ENCODE measurements at regions not wholly inside any gene's neighbourhood (a gene's known extent, or its start where the extent isn't known, plus 50 kb on each side); places are given as distances from the start of the nearest gene placed in this dataset.
"Not testable (repeated sequence)": the region's sequence is repeated elsewhere in the genome, so short reads cannot be mapped to it uniquely, and the experiment has no call there.

DNA sequence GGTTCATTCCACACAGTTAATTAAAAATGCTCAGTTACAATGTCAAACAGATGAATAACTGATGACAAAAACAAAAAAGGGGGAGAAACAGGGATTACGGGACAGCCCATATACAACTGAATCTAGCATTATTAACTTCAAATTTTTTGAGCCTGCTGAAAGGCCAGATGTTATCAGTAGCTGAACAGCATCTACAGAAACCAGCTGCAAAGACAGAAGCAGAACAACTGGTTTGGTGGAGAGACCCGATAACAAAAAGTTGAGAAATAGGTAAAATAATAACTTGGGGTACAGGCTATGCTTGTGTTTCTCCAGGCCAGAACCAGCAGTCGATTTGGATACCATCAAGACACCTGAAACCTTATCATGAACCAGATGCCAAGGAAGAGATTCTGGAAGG lies 109.8 kb downstream of the SEPTIN7 start:
- not testable (repeated sequence) for DNase-seq

DNA sequence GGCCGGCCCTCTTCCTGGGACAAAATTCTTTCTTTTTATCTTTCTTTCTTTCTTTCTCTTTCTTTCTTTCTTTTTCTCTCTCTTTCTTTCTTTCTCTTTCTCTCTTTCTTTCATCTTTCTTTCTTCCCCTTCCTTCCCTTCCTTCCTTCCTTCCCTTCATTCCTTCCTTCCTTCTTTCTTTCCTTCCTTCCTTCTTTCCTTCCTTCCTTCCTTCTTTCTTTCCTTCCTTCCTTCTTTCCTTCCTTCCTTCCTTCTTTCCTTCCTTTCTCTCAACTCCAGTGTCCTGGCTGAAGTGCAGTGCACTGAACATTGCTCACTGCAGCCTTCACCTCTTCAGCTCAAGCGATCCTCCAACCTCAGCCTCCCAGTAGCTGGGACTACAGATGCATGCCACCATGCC lies 112.5 kb downstream of the SEPTIN7 start:
- not testable (repeated sequence) for DNase-seq

GRCh38 chr7:35914214-35914613 lies 113.4 kb downstream of the SEPTIN7 start:
- not testable (repeated sequence) for DNase-seq

DNA sequence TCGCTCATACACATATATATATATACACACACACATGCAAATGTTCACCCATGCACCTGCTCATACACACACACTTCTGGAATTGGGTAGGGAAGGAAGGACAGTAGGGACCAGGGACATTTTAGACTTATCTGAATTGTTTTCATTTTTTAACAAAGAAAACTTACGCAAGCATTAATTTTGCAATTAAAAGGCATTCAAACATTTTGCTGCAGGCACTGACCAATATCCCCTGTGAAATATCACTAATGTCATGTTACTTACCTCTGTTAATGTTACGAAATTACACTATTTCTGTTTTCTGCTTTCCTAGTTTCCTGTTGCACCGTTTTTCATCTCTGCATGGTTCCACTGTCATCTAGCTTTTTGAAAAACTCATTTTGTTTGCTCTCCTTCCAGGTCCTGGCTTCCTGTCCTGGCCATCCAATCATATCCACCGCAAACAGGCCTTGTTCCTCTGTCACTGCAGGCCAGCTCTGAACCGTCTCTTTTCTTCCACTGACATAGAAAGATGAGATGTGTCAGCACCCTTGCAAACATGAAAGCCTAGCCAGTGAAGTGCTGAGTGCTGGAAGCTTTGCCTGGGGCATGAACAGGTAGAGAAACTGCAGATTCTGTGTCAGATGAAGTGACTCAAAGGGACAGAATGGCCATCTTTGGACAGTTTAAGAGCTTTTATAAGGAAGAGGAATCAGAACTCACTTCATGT lies 114.5 kb downstream of the SEPTIN7 start:
- DNase-seq: not testable (repeated sequence)

GRCh38 chr7:35918217-35918616 lies 117.4 kb downstream of the SEPTIN7 start:
- not testable (repeated sequence) for DNase-seq

DNA sequence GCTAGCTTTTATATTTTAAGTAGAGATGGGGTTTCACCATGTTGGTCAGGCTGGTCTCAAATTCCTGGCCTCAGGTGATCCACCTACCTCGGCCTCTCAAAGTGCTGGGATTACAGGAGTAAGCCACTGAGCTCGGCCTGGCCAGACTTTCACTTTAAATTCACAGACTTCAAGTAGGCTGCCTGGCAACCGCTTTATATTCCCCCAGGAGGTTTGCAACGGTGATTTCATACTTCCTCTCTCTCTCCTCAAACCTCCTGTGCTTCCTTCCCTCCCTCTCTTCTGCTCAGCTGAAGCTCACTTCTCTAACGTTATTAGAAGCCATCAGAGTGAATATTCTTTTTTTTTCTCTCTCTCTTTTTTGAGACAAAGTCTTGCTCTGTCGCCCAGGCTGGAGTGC lies 118.8 kb downstream of the SEPTIN7 start:
- not testable (repeated sequence) for DNase-seq

DNA sequence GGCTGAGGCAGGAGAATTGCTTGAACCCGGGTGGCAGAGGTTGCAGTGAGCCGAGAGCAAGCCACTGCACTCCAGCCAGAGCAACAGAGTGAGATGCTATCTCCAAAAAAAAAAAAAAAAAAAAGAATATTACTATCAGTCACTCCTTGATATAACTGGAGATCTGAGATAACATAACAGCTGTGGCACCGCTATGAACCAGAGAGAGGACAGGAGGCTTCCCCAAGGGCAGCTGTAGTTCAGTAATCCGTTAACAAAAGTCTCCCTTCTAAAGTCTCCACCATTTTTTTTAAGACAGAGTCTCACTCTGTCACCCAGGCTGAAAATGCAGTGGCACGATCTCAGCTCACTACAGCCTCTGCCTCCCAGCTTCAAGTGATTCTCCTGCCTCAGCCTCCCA lies 120.5 kb downstream of the SEPTIN7 start:
- not testable (repeated sequence) for DNase-seq

GRCh38 chr7:35924668-35925067 lies 123.8 kb downstream of the SEPTIN7 start:
- not testable (repeated sequence) for DNase-seq

DNA sequence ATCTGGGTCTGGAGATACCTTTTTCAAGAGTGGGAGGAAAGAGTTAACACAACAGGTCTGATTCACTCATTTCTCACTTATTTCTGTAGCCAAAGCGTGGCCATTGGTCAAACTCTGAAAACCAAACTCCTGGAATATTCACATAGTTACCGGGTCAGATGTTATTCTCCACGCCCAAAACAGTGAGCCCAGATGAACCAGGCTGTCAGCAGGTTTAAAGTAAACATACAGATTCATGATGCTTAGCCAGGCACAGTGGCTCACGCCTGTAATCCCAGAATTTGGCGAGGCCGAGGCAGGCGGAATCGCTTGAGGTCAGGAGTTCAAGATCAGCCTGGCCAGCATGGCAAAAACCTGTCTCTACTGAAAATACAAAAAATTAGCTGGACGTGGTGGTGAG lies 126.1 kb downstream of the SEPTIN7 start:
- DNase-seq: not testable (repeated sequence)

- DNase-seq: not testable (repeated sequence)
Observed at GRCh38 chr7:35931134-35931533, 130.3 kb downstream of the SEPTIN7 start.

GRCh38 chr7:35931551-35931950 lies 130.7 kb downstream of the SEPTIN7 start:
- not testable (repeated sequence) for DNase-seq

DNA sequence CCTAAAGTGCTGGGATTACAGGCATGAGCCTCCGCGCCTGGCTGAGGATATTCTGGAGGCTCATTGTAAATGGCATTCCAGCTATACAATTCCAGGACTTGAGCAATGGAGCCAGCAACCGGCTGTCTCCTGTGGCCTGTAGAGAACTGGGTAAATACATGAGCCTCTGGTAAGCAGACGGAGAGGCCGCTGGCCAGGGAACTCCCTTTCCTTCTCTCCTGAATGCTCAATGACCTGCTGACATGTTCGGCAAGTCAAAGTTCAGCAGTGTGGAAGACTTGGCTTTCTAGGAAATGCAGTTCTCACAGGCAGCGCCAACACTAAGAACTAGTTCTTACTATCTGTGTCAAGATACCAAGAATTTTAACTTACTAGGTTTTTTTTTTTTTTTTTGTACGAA lies 139.8 kb downstream of the SEPTIN7 start:
- not testable (repeated sequence) for DNase-seq

GRCh38 chr7:35945621-35946020 lies 144.8 kb downstream of the SEPTIN7 start:
- DNase-seq: not testable (repeated sequence)

DNA sequence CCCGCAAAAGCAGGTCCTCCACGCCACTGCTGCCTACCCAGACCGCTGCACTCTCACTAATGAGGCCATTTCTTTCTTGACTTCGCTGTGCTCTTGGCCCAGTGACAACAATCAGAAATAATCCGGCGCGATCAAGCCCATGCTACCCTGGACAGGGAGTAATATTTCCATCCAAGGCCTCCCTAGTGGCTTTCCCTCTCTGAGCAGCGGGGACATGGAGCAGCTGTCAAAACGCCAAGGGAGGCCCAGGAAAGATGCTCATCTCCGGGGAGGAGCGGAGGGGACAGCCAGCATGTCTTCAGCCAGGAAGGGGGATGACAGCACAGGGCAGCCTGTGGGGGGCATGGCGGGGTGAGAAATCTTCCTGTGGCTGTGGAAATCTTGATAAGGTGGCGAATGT lies 154.9 kb downstream of the SEPTIN7 start:
- not testable (repeated sequence) for DNase-seq

GRCh38 chr7:35956988-35957387 lies 156.1 kb downstream of the SEPTIN7 start:
- not testable (repeated sequence) for DNase-seq

- DNase-seq: not testable (repeated sequence)
Observed at GRCh38 chr7:35961260-35961659, 160.4 kb downstream of the SEPTIN7 start.

DNA sequence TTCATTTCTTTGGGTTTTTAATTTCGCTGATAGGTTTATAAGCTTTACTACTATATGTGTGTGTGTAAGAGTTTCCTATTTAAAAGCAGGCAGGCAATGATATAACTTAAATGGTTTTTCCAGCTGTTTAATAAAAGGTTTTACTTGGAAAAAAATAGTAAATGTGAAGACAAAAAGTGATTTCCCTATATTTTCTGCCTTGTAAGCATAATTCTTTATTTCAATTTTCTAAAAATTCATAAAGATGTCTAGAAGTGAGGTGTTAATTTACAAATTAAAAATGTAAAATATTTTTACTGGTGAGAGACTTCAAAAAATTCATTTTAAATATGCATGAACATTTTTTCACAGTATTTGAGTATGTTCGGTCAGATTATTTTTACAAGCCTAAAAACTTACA lies 161.8 kb downstream of the SEPTIN7 start:
- not testable (repeated sequence) for DNase-seq

DNA sequence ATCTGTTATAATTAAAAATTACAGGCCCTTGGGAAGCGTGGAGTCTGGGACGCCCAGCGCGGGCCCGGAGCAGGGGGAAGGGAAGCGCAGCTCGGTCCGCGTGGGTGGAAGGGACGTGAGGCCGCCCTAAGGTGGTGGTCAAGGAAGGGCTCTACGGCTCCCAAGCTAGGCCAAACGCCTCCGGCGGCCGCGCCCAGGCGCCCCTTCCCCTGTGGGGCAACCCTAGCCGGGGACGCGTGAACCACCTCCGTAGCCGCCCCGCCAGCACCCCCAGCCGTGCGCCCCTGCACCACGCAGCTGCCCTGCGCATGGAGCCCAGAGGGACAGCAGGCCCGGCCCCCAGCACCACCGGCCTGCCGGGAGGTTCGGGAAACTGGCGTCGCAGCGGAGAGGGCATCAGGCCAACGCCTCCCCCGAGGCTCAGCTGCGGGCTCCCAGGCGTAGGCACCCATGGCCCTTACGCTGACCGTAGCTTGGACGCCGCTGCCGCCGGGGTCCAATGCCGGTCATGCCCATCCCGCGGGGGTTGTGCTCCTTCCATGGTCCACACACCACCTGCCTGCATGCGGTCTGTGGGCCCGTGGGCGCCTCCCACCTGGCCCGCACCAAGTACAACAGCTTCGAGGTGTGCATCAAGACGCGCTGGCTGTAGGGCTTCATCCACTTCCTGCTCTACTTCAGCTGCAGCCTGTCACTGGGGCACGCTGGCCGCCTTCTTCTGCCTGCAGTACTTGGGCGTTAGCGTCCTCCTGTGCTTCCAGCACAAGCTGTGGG lies 166.7 kb downstream of the SEPTIN7 start:
- DNase-seq: no peak

DNA sequence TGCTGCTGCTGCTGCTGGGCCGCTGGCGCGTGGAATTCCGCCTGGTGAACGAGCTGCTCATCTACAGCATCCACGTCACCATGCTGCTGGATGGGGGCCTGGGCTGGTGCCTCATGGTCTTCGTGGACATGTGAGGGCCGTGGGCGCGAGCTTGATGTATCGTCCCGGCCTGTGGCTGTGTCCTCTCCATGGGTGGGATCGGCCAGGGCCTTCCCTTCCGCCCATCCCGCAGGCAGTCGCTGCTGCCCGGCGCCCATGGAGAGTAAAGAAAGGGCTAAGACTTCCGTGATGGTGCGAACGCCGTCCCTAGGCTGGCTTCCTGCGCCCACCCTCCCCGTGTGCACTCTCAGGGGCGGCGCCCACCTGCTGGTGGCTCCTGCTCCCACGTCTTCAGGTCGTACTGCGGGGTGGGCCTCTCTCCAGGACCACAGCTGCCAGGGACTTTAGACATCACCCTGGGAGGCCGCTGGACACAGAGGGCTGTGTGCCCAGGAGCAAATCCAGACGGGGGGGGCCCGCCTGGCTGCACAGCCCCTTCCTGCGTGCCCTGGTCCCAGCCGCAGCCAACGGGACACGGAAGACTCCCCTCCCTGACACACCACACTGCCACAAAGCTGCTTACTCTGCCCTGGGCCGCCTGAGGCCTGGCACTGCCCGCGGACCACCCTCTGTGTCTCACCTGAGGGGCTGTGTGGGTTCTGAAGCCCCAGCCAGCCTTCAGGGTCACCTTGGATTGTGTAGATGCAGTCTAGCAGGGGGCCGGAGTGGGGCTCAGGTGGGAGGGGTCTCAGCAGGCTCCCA lies 167.5 kb downstream of the SEPTIN7 start:
- DNase-seq: no peak

GRCh38 chr7:35969066-35969465 lies 168.2 kb downstream of the SEPTIN7 start:
- DNase-seq: no peak

DNA sequence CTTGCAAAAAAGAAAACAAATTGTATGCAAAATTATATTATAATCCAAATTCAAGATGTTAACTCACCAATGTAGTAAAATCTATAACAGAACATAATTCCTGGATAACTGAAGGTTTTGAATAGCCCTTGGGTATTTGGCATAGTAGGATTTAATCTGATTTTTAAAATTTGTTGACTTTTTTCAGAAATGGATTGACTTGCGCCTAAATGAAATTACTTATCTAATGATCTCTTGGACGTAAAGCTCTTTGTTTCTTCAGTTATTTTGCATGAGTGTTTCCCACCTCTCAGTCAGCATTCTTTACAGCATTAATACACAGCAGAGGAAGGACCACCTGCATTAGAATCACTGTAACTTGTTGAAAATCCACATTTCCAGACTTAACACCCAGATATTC lies 169.6 kb downstream of the SEPTIN7 start:
- no peak for DNase-seq

DNA sequence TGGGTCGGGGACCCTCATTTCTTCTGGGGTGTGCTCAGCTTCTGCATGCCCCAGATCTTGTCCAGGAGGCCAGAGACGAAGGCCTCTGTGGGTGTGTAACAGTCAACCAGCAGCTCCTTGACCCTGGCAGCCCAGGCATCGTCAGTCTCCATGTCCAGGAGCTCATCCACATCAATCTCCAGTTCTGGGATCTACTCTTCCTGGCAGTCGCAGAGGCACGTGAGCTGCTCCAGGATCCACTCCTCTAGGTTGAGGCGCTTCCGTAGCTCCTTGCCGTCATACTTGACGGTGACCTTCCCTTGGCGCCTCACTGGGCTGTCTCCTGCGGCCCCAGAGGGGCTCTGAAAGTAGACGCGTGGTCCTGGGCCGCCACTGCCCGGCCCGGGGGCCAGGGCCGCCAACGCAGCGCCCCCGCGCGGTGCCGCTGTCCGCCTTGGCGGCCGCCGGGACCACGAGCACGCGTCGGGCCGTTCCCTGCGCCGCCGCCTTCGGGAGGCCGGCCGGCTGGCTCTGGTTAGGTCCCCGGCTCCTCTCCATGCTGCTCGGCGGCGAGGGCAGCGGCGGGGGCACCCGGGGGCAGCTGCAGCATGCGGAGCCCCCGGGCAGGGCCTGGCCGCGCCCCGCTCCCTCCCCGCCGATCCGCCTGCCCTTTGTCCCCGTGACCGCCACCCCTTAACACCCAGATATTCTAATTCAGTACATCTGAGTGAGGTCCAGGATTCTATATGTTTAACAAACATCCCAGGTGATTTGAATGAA lies 170.5 kb downstream of the SEPTIN7 start:
- DNase-seq: no peak

All from NCI-H1417 treated with DMSO at 0.1 percent for 48 hours (cell line).